HL-60 (cell line): ENCODE measurements at regions not wholly inside any gene's neighbourhood (a gene's known extent, or its start where the extent isn't known, plus 50 kb on each side); places are given as distances from the start of the nearest gene placed in this dataset.

Experiments
- DNase-seq, 2 experiments: peaks; one replicate each; pipeline ENCODE4 v3.0.0-alpha.2; 2010 to 2020; ENCODE audit warnings: low read depth in 1 of 2, low spot score in 1 of 2
- H3K27ac ChIP-seq: fragments of 250-450 bp; sonication (Bioruptor Pico); replicated peaks from 2 replicates; pipeline ENCODE4 v1.5.1; 2020; ENCODE audit warnings: mild to moderate bottlenecking, moderate library complexity
- H3K27me3 ChIP-seq: fragments of 250-450 bp; sonication (Bioruptor Pico); 2 replicates; pipeline ENCODE4 v1.5.1; 2021; ENCODE audit warnings: mild to moderate bottlenecking, moderate library complexity; ENCODE audit not compliant: insufficient read depth, poor library complexity, severe bottlenecking
- H3K4me3 ChIP-seq: replicated peaks from 2 replicates; pipeline ENCODE4 v1.5.1; 2011; ENCODE audit warnings: mild to moderate bottlenecking, control low read depth, low read length; ENCODE audit not compliant: insufficient read depth
- GABPA ChIP-seq: IDR thresholded peaks from 2 replicates; pipeline ENCODE4 v1.6.1; 2012; ENCODE audit warnings: low read depth
- POLR2AphosphoS5 ChIP-seq: IDR thresholded peaks from 2 replicates; pipeline ENCODE4 v1.6.1; 2012; ENCODE audit warnings: low read depth
- SPI1 ChIP-seq: IDR thresholded peaks from 2 replicates; pipeline ENCODE4 v1.6.1; 2012; ENCODE audit warnings: low read depth, mild to moderate bottlenecking, borderline replicate concordance
- TF ChIP-seq, protein P1 (sequence below): IDR thresholded peaks from one replicate; pipeline ENCODE4 v1.5.1; 2011; ENCODE audit warnings: low read length, control low read depth, inconsistent platforms; ENCODE audit not compliant: insufficient read depth
- TF ChIP-seq, protein P2 (sequence below): IDR thresholded peaks from 2 replicates; pipeline ENCODE4 v1.6.1; 2012; ENCODE audit warnings: low read depth; ENCODE audit not compliant: insufficient replicate concordance

DNA sequence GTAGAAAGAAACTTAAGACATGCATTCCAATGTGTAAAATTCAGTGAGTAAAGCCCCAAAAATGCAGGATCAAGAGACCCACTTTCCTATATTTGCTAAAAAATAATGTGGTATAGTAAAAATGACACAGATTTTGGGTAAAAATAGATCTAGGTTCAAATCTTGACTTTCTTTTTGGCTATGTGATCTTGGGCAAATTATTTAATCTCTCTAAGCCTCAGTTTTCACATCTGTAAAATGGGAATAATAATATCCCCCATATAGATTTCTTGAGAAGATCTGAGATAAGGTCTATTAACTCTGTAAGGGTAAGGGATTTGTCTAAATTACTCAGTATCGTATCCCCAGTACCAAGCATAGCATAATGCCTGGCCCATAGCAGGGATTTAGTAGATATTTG, 172.3 kb downstream of the CARTPT start:
- Histone ChIP-seq H3K27me3 (no peaks in the 10 kb centered on the region), H3K27ac (no peak overlapping the region), H3K4me3 (no peak overlapping the region)
- TF ChIP-seq POLR2AphosphoS5 (no peak), SPI1 (no peak), GABPA (no peak)
- TF ChIP-seq, protein P1, sequence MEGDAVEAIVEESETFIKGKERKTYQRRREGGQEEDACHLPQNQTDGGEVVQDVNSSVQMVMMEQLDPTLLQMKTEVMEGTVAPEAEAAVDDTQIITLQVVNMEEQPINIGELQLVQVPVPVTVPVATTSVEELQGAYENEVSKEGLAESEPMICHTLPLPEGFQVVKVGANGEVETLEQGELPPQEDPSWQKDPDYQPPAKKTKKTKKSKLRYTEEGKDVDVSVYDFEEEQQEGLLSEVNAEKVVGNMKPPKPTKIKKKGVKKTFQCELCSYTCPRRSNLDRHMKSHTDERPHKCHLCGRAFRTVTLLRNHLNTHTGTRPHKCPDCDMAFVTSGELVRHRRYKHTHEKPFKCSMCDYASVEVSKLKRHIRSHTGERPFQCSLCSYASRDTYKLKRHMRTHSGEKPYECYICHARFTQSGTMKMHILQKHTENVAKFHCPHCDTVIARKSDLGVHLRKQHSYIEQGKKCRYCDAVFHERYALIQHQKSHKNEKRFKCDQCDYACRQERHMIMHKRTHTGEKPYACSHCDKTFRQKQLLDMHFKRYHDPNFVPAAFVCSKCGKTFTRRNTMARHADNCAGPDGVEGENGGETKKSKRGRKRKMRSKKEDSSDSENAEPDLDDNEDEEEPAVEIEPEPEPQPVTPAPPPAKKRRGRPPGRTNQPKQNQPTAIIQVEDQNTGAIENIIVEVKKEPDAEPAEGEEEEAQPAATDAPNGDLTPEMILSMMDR, result no peak
- TF ChIP-seq, protein P2, sequence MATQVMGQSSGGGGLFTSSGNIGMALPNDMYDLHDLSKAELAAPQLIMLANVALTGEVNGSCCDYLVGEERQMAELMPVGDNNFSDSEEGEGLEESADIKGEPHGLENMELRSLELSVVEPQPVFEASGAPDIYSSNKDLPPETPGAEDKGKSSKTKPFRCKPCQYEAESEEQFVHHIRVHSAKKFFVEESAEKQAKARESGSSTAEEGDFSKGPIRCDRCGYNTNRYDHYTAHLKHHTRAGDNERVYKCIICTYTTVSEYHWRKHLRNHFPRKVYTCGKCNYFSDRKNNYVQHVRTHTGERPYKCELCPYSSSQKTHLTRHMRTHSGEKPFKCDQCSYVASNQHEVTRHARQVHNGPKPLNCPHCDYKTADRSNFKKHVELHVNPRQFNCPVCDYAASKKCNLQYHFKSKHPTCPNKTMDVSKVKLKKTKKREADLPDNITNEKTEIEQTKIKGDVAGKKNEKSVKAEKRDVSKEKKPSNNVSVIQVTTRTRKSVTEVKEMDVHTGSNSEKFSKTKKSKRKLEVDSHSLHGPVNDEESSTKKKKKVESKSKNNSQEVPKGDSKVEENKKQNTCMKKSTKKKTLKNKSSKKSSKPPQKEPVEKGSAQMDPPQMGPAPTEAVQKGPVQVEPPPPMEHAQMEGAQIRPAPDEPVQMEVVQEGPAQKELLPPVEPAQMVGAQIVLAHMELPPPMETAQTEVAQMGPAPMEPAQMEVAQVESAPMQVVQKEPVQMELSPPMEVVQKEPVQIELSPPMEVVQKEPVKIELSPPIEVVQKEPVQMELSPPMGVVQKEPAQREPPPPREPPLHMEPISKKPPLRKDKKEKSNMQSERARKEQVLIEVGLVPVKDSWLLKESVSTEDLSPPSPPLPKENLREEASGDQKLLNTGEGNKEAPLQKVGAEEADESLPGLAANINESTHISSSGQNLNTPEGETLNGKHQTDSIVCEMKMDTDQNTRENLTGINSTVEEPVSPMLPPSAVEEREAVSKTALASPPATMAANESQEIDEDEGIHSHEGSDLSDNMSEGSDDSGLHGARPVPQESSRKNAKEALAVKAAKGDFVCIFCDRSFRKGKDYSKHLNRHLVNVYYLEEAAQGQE, result no peak
- no peak for DNase-seq

DNA sequence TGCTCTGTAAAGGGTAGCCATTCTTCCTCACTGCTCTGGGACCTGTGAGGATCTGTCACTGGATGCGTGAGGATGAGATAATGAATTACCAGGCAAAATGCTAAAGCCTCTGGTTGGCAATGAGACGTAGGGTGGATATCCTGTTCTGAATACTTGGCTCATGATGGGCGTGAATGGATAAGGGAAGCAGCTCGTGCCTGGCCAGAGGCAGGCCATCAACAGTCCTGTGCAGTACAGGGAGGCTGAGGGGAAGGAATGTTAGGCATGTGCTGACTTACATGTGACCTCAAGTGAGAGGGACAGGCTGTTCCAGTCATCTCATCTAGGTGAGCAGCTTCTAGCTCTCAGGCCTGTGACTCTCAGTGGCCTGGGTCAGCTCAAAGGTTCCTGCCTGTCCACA, 172.8 kb downstream of the CARTPT start:
- DNase-seq, result no peak
- H3K4me3 ChIP-seq, result no peak overlapping the region
- no peaks in the 10 kb centered on the region for H3K27me3 ChIP-seq
- no peak for TF ChIP-seq SPI1
- no peak for TF ChIP-seq GABPA
- TF ChIP-seq, protein P2, result no peak
- no peak for TF ChIP-seq POLR2AphosphoS5
- TF ChIP-seq, protein P1, result no peak
- H3K27ac ChIP-seq, result no peak overlapping the region

DNA sequence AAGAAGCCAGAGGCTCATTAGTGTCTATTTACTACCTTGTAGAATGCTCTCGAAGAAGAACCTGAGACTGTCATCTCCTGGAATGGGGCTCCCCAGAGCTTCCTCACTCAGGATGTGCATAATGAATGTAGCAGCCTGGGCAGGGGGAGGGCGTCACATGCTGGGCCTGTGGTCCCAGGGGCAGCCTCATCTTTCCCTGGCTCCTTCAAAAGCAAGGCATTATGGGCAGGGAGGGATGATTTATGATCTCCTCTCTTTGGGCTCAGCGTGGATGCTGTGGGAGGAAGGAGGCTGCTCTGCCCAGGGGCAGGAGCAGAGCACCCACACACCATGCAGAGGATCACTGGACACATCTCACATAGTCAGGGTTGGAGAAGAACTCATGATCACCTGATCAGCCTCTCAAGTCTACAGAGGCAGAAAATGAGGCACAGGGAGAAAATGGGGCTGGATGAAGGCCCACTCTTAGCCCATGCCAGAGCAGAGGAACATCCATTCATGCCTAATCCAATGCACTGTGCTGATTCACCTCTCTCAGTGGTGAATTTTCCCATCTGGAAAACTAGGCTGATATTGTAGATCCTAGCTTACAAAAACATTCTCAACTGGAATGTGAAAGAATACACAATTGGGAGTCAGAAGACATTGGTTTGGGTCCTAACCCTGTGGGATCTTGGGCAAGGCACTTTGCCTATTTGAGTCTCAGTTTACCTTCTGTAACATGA, 173.7 kb downstream of the CARTPT start:
- no peaks in the 10 kb centered on the region for H3K27me3 ChIP-seq
- H3K4me3 ChIP-seq, result no peak overlapping the region
- DNase-seq, result no peak
- no peak overlapping the region for H3K27ac ChIP-seq
- TF ChIP-seq, protein P1, result no peak
- TF ChIP-seq, protein P2, result no peak
- TF ChIP-seq GABPA (no peak), POLR2AphosphoS5 (no peak)
